ENCODE measurements at regions not wholly inside any gene's neighbourhood (a gene's known extent, or its start where the extent isn't known, plus 50 kb on each side); places are given as distances from the start of the nearest gene placed in this dataset.
A peak's percentile ranks its signal among the peaks of the same experiment; 100 is the strongest.

GRCh38 chr21:16279731-16280581 lies 550.2 kb downstream of the USP25 start:
- no peaks in the 10 kb centered on the region for H3K79me2 ChIP-seq (ENCODE audit: insufficient read depth, low read length)
- H3K27me3 ChIP-seq (ENCODE audit: insufficient read depth, low read length) = no peaks in the 10 kb centered on the region
- peak; percentile 18 for DNase-seq (ENCODE audit: insufficient read length, low spot score, missing footprints)
- no peaks in the 10 kb centered on the region for H3K36me3 ChIP-seq (ENCODE audit: insufficient read depth, low read length)
- no peaks in the 10 kb centered on the region for H3K9me3 ChIP-seq (ENCODE audit: low read depth, low read length)
- H2AFZ ChIP-seq (ENCODE audit: low read length) = peak overlapping the region; percentile 78
- peak overlapping the region; percentile 46 for H3K27ac ChIP-seq (ENCODE audit: low read depth, low read length)
- H3K4me3 ChIP-seq (ENCODE audit: insufficient read depth, low read length) = peak overlapping the region; percentile 67
- no peak for TF ChIP-seq CTCF (IDR thresholded peaks at IDR 0.05; ENCODE audit: extremely low read depth, low read depth, low read length)
- peaks cover 23% of the 10 kb centered on the region for H3K4me1 ChIP-seq (ENCODE audit: insufficient read depth, low read length)
- peak overlapping the region; percentile 84 for H3K4me2 ChIP-seq (ENCODE audit: insufficient read depth, low read length)
- no peaks in the 10 kb centered on the region for H4K20me1 ChIP-seq (ENCODE audit: insufficient read depth, low read length)

GRCh38 chr21:16280686-16281091 lies 550.9 kb downstream of the USP25 start:
- peak overlapping the region; percentile 78 for H2AFZ ChIP-seq (ENCODE audit: low read length)
- H3K27me3 ChIP-seq (ENCODE audit: insufficient read depth, low read length) = no peaks in the 10 kb centered on the region
- H3K79me2 ChIP-seq (ENCODE audit: insufficient read depth, low read length) = no peaks in the 10 kb centered on the region
- peak overlapping the region; percentile 84 for H3K4me2 ChIP-seq (ENCODE audit: insufficient read depth, low read length)
- peak overlapping the region; percentile 67 for H3K4me3 ChIP-seq (ENCODE audit: insufficient read depth, low read length)
- no peak for TF ChIP-seq CTCF (IDR thresholded peaks at IDR 0.05; ENCODE audit: extremely low read depth, low read depth, low read length)
- no peaks in the 10 kb centered on the region for H3K36me3 ChIP-seq (ENCODE audit: insufficient read depth, low read length)
- DNase-seq (ENCODE audit: insufficient read length, low spot score, missing footprints) = no peak
- peak overlapping the region; percentile 46 for H3K27ac ChIP-seq (ENCODE audit: low read depth, low read length)
- H3K4me1 ChIP-seq (ENCODE audit: insufficient read depth, low read length) = peaks cover 23% of the 10 kb centered on the region
- no peaks in the 10 kb centered on the region for H4K20me1 ChIP-seq (ENCODE audit: insufficient read depth, low read length)
- no peaks in the 10 kb centered on the region for H3K9me3 ChIP-seq (ENCODE audit: low read depth, low read length)

- no peak for TF ChIP-seq CTCF (IDR thresholded peaks at IDR 0.05; ENCODE audit: extremely low read depth, low read depth, low read length)
- Histone ChIP-seq H3K4me1 (ENCODE audit: insufficient read depth, low read length) (peaks cover 23% of the 10 kb centered on the region), H4K20me1 (ENCODE audit: insufficient read depth, low read length) (no peaks in the 10 kb centered on the region)
Measured at GRCh38 chr21:16283516-16283915, 553.7 kb downstream of the USP25 start.

GRCh38 chr21:16285605-16286126 lies 555.9 kb downstream of the USP25 start:
- Histone ChIP-seq H3K36me3 (ENCODE audit: insufficient read depth, low read length) (no peaks in the 10 kb centered on the region), H3K4me2 (ENCODE audit: insufficient read depth, low read length) (no peak overlapping the region), H3K27ac (ENCODE audit: low read depth, low read length) (no peak overlapping the region), H2AFZ (ENCODE audit: low read length) (peak overlapping the region; percentile 30), H4K20me1 (ENCODE audit: insufficient read depth, low read length) (no peaks in the 10 kb centered on the region), H3K79me2 (ENCODE audit: insufficient read depth, low read length) (no peaks in the 10 kb centered on the region), H3K9me3 (ENCODE audit: low read depth, low read length) (no peaks in the 10 kb centered on the region), H3K4me3 (ENCODE audit: insufficient read depth, low read length) (no peak overlapping the region), H3K4me1 (ENCODE audit: insufficient read depth, low read length) (peaks cover 10% of the 10 kb centered on the region), H3K27me3 (ENCODE audit: insufficient read depth, low read length) (no peaks in the 10 kb centered on the region)
- DNase-seq (ENCODE audit: insufficient read length, low spot score, missing footprints) = no peak
- TF ChIP-seq CTCF (IDR thresholded peaks at IDR 0.05; ENCODE audit: extremely low read depth, low read depth, low read length) = no peak

More at GRCh38 chr21:16283516-16283915, 553.7 kb downstream of the USP25 start:
- no peaks in the 10 kb centered on the region for H3K36me3 ChIP-seq (ENCODE audit: insufficient read depth, low read length)
- no peaks in the 10 kb centered on the region for H3K79me2 ChIP-seq (ENCODE audit: insufficient read depth, low read length)
- no peak overlapping the region for H3K4me3 ChIP-seq (ENCODE audit: insufficient read depth, low read length)
- no peak overlapping the region for H3K4me2 ChIP-seq (ENCODE audit: insufficient read depth, low read length)
- no peaks in the 10 kb centered on the region for H3K9me3 ChIP-seq (ENCODE audit: low read depth, low read length)
- H3K27ac ChIP-seq (ENCODE audit: low read depth, low read length) = no peak overlapping the region
- DNase-seq (ENCODE audit: insufficient read length, low spot score, missing footprints) = no peak
- no peak overlapping the region for H2AFZ ChIP-seq (ENCODE audit: low read length)
- no peaks in the 10 kb centered on the region for H3K27me3 ChIP-seq (ENCODE audit: insufficient read depth, low read length)
